Peyer's patch (tissue), 4 donors: ENCODE measurements at regions not wholly inside any gene's neighbourhood (a gene's known extent, or its start where the extent isn't known, plus 50 kb on each side); places are given as distances from the start of the nearest gene placed in this dataset.

ENCODE experiments used
- CTCF ChIP-seq, 6 experiments: fragments of 450-650 bp in 4 of 6; fragments of 200-600 bp in 2 of 6; sonication (generic) in 1 of 6; IDR thresholded peaks; one replicate each; pipeline ENCODE4 v1.5.1; 2017 to 2019; ENCODE audit warnings: antibody characterized with exemption in 6 of 6, mild to moderate bottlenecking in 3 of 6, moderate library complexity in 1 of 6
- POLR2A ChIP-seq, 2 donors: fragments of 450-650 bp; IDR thresholded peaks; one replicate each; pipeline ENCODE4 v1.5.1; 2017; ENCODE audit warnings: antibody characterized with exemption in 2 of 2, mild to moderate bottlenecking in 2 of 2, moderate library complexity in 2 of 2

- TF ChIP-seq CTCF (IDR thresholded peaks at IDR 0.05) (no peak), POLR2A (IDR thresholded peaks at IDR 0.05) (no peak)
Measured at GRCh38 chr1:64410217-64410616, 59.7 kb upstream of the CACHD1 start.
